Neutrophil (primary cell): ENCODE measurements at regions not wholly inside any gene's neighbourhood (a gene's known extent, or its start where the extent isn't known, plus 50 kb on each side); places are given as distances from the start of the nearest gene placed in this dataset.
"Not testable (repeated sequence)": the region's sequence is repeated elsewhere in the genome, so short reads cannot be mapped to it uniquely, and the experiment has no call there.

Source experiments
- H3K27ac ChIP-seq: fragments of 200-600 bp; sonication (generic); 2 replicates; pipeline ENCODE4 v1.5.1; 2016; ENCODE audit warnings: mild to moderate bottlenecking, moderate library complexity
- H3K27me3 ChIP-seq: fragments of 200-600 bp; sonication (generic); 2 replicates; pipeline ENCODE4 v1.6.0; 2016; ENCODE audit warnings: mild to moderate bottlenecking
- H3K36me3 ChIP-seq: fragments of 200-600 bp; sonication (generic); 2 replicates; pipeline ENCODE4 v1.5.1; 2017
- H3K4me1 ChIP-seq, 2 experiments: fragments of 200-600 bp in 1 of 2; sonication (generic) in 1 of 2; 1 replicate in 1 of 2; 2 replicates in 1 of 2; pipeline versions ENCODE4 v1.5.1 to v1.6.1; 2013 to 2016; ENCODE audit warnings: low read depth in 1 of 2, low read length in 1 of 2, mild to moderate bottlenecking in 1 of 2, moderate library complexity in 1 of 2; ENCODE audit not compliant: control insufficient read depth in 1 of 2, insufficient read depth in 1 of 2
- H3K4me3 ChIP-seq, 2 experiments: fragments of 200-600 bp in 1 of 2; sonication (generic) in 1 of 2; 1 replicate in 1 of 2; 2 replicates in 1 of 2; pipeline ENCODE4 v1.5.1; 2013 to 2016; ENCODE audit warnings: low read depth in 1 of 2, low read length in 1 of 2, mild to moderate bottlenecking in 1 of 2, moderate library complexity in 1 of 2
- H3K9me3 ChIP-seq: fragments of 200-600 bp; sonication (generic); 2 replicates; pipeline ENCODE4 v1.5.1; 2016

GRCh38 chr9:41643571-41644279 lies 454.6 kb upstream of the ZNG1F start:
- H3K27me3 ChIP-seq, H3K36me3 ChIP-seq, H3K27ac ChIP-seq, H3K9me3 ChIP-seq, H3K4me1 ChIP-seq: not testable (repeated sequence)
- peak overlapping the region; percentile 34 to 56 for H3K4me3 ChIP-seq

GRCh38 chr9:41633726-41634125 lies 444.6 kb upstream of the ZNG1F start:
- H3K36me3 ChIP-seq, H3K9me3 ChIP-seq, H3K4me1 ChIP-seq, H3K27me3 ChIP-seq, H3K4me3 ChIP-seq, H3K27ac ChIP-seq: not testable (repeated sequence)

- not testable (repeated sequence) for H3K4me3 ChIP-seq, H3K27me3 ChIP-seq, H3K36me3 ChIP-seq, H3K9me3 ChIP-seq, H3K4me1 ChIP-seq, H3K27ac ChIP-seq
These were observed 434.5 kb upstream of the ZNG1F start for GRCh38 chr9:41623666-41624065.

- H3K9me3 ChIP-seq, H3K36me3 ChIP-seq, H3K4me3 ChIP-seq, H3K27me3 ChIP-seq, H3K4me1 ChIP-seq, H3K27ac ChIP-seq: not testable (repeated sequence)
These were observed 430.1 kb upstream of the ZNG1F start for GRCh38 chr9:41619254-41619653.

- not testable (repeated sequence) for H3K4me3 ChIP-seq, H3K4me1 ChIP-seq, H3K27me3 ChIP-seq, H3K36me3 ChIP-seq, H3K27ac ChIP-seq, H3K9me3 ChIP-seq
These were observed 417.9 kb upstream of the ZNG1F start for GRCh38 chr9:41606961-41607547.

GRCh38 chr9:41565572-41565971 lies 376.5 kb upstream of the ZNG1F start:
- not testable (repeated sequence) for H3K9me3 ChIP-seq, H3K36me3 ChIP-seq, H3K4me1 ChIP-seq, H3K4me3 ChIP-seq, H3K27ac ChIP-seq, H3K27me3 ChIP-seq
